Ascending aorta (tissue), 2 donors: ENCODE measurements at regions not wholly inside any gene's neighbourhood (a gene's known extent, or its start where the extent isn't known, plus 50 kb on each side); places are given as distances from the start of the nearest gene placed in this dataset.

Experiments
- DNase-seq, 2 donors: peaks; one replicate each; pipeline ENCODE4 v3.0.0-alpha.2; 2019; ENCODE audit warnings: low spot score in 2 of 2
- H3K27ac ChIP-seq, 2 donors: fragments of 200-600 bp; sonication (generic); one replicate each; pipeline ENCODE4 v1.5.1; 2016 to 2017; ENCODE audit warnings: mild to moderate bottlenecking in 1 of 2
- H3K27me3 ChIP-seq: fragments of 200-600 bp; sonication (generic); one replicate; pipeline ENCODE4 v1.5.1; 2017
- H3K36me3 ChIP-seq, 2 donors: fragments of 200-600 bp; sonication (generic); one replicate each; pipeline ENCODE4 v1.5.1; 2016
- H3K4me1 ChIP-seq, 2 donors: fragments of 200-600 bp; sonication (generic); one replicate each; pipeline ENCODE4 v1.5.1; 2016 to 2017; ENCODE audit warnings: mild to moderate bottlenecking in 1 of 2
- H3K4me3 ChIP-seq, 2 donors: fragments of 200-600 bp; sonication (generic); one replicate each; pipeline ENCODE4 v1.5.1; 2016 to 2017; ENCODE audit warnings: mild to moderate bottlenecking in 1 of 2
- H3K9me3 ChIP-seq, 2 donors: fragments of 200-600 bp; sonication (generic); one replicate each; pipeline ENCODE4 v1.5.1; 2016
- intact Hi-C: fragments of 100-400 bp; cut with DNase I; formaldehyde crosslinking; loops from one replicate; pipeline ENCODE4 v1.15.1; 2023
- TF ChIP-seq, protein P1 (sequence below), 3 experiments: fragments of 200-600 bp in 2 of 3; fragments of 450-650 bp in 1 of 3; sonication (generic) in 2 of 3; IDR thresholded peaks; one replicate each; pipeline ENCODE4 v1.5.1; 2016 to 2019; ENCODE audit warnings: antibody characterized with exemption in 3 of 3, mild to moderate bottlenecking in 1 of 3, moderate library complexity in 1 of 3

DNA sequence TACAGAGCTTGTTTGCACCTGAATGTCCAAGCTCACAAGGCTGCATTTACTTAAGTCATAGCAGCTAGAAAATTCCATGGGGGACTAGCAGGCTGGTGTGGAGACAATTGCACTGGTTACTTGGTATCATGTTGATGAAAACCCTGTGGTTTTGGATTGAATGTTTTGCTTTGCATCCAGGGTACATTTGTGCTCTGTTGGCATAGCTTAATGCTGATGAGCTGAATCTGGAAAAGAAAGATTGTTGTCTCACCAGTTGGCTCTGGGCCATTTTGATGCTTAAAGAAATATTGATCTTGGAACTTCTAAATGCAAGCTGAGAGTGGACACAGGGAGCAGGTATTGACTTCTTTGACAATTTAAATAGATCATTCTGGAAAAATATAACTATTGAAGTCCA is 122.5 kb upstream of the MBL2 start:
- no peak for DNase-seq
- no peaks in the 10 kb centered on the region for H3K4me1 ChIP-seq
- H3K9me3 ChIP-seq = no peaks in the 10 kb centered on the region
- H3K27me3 ChIP-seq = no peaks in the 10 kb centered on the region
- H3K36me3 ChIP-seq = no peaks in the 10 kb centered on the region
- TF ChIP-seq, protein P1, sequence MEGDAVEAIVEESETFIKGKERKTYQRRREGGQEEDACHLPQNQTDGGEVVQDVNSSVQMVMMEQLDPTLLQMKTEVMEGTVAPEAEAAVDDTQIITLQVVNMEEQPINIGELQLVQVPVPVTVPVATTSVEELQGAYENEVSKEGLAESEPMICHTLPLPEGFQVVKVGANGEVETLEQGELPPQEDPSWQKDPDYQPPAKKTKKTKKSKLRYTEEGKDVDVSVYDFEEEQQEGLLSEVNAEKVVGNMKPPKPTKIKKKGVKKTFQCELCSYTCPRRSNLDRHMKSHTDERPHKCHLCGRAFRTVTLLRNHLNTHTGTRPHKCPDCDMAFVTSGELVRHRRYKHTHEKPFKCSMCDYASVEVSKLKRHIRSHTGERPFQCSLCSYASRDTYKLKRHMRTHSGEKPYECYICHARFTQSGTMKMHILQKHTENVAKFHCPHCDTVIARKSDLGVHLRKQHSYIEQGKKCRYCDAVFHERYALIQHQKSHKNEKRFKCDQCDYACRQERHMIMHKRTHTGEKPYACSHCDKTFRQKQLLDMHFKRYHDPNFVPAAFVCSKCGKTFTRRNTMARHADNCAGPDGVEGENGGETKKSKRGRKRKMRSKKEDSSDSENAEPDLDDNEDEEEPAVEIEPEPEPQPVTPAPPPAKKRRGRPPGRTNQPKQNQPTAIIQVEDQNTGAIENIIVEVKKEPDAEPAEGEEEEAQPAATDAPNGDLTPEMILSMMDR (IDR thresholded peaks at IDR 0.05) = no peak
- intact Hi-C loops = no loop called here
- no peak overlapping the region for H3K4me3 ChIP-seq
- no peak overlapping the region for H3K27ac ChIP-seq

DNA sequence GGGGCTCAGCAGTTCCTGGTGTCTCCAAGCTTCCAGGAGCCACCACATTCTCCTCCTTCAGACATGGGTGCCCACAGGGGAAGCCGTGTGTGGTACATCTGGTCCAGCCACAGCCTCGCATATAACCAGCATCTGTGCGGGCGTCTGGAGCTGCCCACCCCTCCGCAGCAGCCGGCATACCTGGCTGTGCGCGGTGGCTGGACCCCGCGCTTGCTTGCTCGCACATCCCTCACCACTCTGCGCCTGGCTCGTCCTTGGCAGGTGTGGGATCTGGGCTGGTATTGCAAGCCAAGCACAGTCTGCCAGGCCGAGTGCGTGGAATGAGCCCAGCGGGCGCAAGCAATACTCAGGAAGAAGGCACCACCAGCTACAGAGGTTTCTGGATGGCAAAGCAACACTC is 117.7 kb upstream of the MBL2 start:
- Histone ChIP-seq H3K4me3 (no peak overlapping the region), H3K27me3 (no peaks in the 10 kb centered on the region), H3K4me1 (no peaks in the 10 kb centered on the region), H3K27ac (no peak overlapping the region), H3K9me3 (no peaks in the 10 kb centered on the region), H3K36me3 (no peaks in the 10 kb centered on the region)
- intact Hi-C loops = no loop called here
- DNase-seq = no peak
- TF ChIP-seq, protein P1 (IDR thresholded peaks at IDR 0.05) = no peak

DNA sequence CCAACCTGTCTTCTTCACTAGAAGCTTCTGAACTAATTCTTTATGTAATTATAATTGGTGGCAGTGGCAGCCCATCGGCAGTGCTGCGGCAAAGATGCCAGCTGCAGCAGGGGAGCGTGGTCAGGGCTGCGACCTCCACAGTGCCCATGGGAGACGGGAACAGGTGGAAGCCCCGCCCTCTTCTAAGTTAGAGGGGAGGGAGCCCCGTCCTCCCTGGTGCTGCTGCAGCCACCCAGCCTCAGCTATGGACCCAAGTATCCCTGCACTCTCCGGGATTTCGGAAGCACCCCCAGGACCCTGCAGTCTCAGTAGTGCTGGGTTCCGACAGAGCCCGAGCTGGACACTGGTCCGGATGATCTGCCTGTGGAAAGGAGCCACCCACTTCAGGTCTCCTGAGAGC is 117.0 kb upstream of the MBL2 start:
- Histone ChIP-seq H3K4me1 (no peaks in the 10 kb centered on the region), H3K27ac (no peak overlapping the region), H3K36me3 (no peaks in the 10 kb centered on the region), H3K9me3 (no peaks in the 10 kb centered on the region), H3K4me3 (no peak overlapping the region), H3K27me3 (no peaks in the 10 kb centered on the region)
- TF ChIP-seq, protein P1 (IDR thresholded peaks at IDR 0.05) = no peak
- DNase-seq = no peak
- intact Hi-C loops = no loop called here

DNA sequence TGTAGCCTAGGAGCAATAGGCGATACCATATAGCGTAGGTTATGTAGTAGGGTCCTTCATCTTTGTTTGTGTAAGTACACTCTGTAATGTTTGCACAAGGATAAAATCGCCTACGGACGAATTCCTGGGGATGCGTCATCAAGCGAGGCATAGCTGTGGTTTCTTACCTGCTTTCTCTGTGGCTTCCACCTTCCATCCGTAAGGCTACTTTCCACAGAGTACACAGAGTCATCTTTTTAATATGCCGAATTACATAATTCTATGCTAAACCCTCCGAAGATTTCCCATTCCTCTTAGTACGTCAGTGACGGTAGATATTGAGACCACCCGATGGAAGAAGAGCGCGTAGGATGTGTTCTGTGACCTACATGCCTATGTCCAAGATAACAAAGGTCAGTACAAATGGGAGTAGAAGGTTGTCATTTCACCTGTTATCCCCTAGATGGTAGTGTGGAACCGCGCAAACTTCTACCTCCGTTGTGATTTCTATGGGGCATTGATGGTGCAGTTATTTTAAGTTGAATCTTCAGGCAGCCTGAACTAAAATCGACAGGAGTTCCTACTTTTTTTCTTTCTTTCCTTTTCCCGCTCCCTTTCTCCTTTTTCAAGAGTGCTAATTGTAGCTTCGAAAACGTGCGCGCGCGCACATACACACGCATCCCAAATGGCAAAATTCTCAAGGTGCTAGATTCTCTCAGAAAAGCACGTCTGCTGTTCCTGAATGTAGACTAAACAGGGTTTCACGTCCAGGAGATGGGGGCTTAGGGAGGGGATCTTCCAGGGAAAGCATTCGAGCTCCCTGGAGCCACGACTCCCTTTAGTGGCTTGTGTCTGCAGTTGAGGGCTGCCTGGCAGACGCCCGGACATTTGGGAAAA is 111.7 kb upstream of the MBL2 start:
- Histone ChIP-seq H3K27ac (no peak overlapping the region), H3K36me3 (no peaks in the 10 kb centered on the region), H3K27me3 (no peaks in the 10 kb centered on the region), H3K4me1 (no peaks in the 10 kb centered on the region), H3K9me3 (no peaks in the 10 kb centered on the region), H3K4me3 (no peak overlapping the region)
- intact Hi-C loops = no loop called here
- DNase-seq = no peak
- TF ChIP-seq, protein P1 (IDR thresholded peaks at IDR 0.05) = peak; percentile 14 to 49 (median 25)

DNA sequence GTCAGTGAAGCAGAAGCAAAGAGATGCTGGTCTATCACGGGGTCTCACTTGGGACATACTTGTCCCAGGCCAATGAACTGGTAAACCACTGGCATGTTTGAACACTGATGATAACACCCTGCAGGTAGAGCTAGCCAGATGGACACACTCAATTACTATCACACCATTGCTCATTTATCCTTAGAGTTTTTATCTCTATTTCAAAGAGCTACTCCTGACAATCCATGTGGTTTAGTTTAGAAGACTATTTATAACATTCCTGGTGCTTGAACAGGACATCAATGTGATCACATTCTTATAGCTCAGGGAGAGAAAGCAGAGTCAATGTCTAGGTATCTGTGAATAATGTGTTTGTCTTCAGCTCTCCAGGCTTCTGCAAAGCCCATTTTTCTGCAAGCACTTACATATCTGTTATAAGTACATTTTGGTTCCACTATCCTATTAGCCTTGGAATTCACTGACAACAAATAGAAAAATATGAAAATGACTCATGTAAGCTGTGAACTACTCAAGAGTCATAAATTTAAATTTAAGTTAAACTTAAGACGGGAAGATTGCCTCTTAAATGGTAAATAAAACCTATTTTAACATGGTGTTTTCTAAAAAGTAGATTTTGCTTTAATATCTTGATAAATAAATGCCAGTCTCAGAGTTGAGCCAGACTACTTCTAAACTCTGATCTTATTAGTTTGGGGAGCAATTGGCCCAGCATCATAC is 106.7 kb upstream of the MBL2 start:
- Histone ChIP-seq H3K27me3 (no peaks in the 10 kb centered on the region), H3K9me3 (no peaks in the 10 kb centered on the region), H3K4me1 (no peaks in the 10 kb centered on the region), H3K4me3 (no peak overlapping the region), H3K27ac (no peak overlapping the region), H3K36me3 (no peaks in the 10 kb centered on the region)
- DNase-seq = no peak
- intact Hi-C loops = no loop called here
- TF ChIP-seq, protein P1 (IDR thresholded peaks at IDR 0.05) = no peak
